GM21737 (cell line): ENCODE measurements at regions not wholly inside any gene's neighbourhood (a gene's known extent, or its start where the extent isn't known, plus 50 kb on each side); places are given as distances from the start of the nearest gene placed in this dataset.
"Not testable (repeated sequence)": the region's sequence is repeated elsewhere in the genome, so short reads cannot be mapped to it uniquely, and the experiment has no call there.

Source experiments
- ATAC-seq: cut with Tn5 transposase; IDR thresholded peaks from one replicate; pipeline ENCODE4 v1.9.1; 2021; ENCODE audit warnings: mild to moderate bottlenecking, moderate library complexity; ENCODE audit not compliant: unreplicated experiment

- no peak for ATAC-seq
Measured at GRCh38 chr5:118095115-118095514, 893.2 kb downstream of the DTWD2 start.

- ATAC-seq = no peak
Measured at GRCh38 chr5:118088448-118088847, 899.9 kb downstream of the DTWD2 start.

- no peak for ATAC-seq
Measured at GRCh38 chr5:118076490-118076889, 911.9 kb downstream of the DTWD2 start.

- no peak for ATAC-seq
Measured at GRCh38 chr5:118070041-118070440, 918.3 kb downstream of the DTWD2 start.

- no peak for ATAC-seq
Measured at GRCh38 chr5:118069452-118069851, 918.9 kb downstream of the DTWD2 start.

GRCh38 chr5:118068886-118069285, 919.5 kb downstream of the DTWD2 start:
- ATAC-seq = no peak

GRCh38 chr5:118063836-118064235, 924.5 kb downstream of the DTWD2 start:
- not testable (repeated sequence) for ATAC-seq

GRCh38 chr5:118060833-118061232, 927.5 kb downstream of the DTWD2 start:
- ATAC-seq = no peak

- no peak for ATAC-seq
Measured at GRCh38 chr5:118052503-118052902, 935.8 kb downstream of the DTWD2 start.

- ATAC-seq = no peak
Measured at GRCh38 chr5:118044169-118044568, 944.2 kb downstream of the DTWD2 start.

GRCh38 chr5:118043531-118043930, 944.8 kb downstream of the DTWD2 start:
- ATAC-seq = no peak

GRCh38 chr5:118042076-118042475, 946.3 kb downstream of the DTWD2 start:
- no peak for ATAC-seq

GRCh38 chr5:118040496-118040895, 947.9 kb downstream of the DTWD2 start:
- no peak for ATAC-seq

GRCh38 chr5:118033686-118034338, 954.5 kb downstream of the DTWD2 start:
- no peak for ATAC-seq

- ATAC-seq = no peak
Measured at GRCh38 chr5:118029807-118030206, 958.5 kb downstream of the DTWD2 start.

GRCh38 chr5:118022062-118022461, 966.3 kb downstream of the DTWD2 start:
- no peak for ATAC-seq

- ATAC-seq = no peak
Measured at GRCh38 chr5:118017536-118017935, 970.8 kb downstream of the DTWD2 start.

- no peak for ATAC-seq
Measured at GRCh38 chr5:118016396-118016795, 972.0 kb downstream of the DTWD2 start.

GRCh38 chr5:118015511-118015910, 972.8 kb downstream of the DTWD2 start:
- ATAC-seq = no peak

GRCh38 chr5:118009741-118010297, 978.5 kb downstream of the DTWD2 start:
- no peak for ATAC-seq

GRCh38 chr5:118008779-118009178, 979.6 kb downstream of the DTWD2 start:
- ATAC-seq = no peak

GRCh38 chr5:118007262-118007661, 981.1 kb downstream of the DTWD2 start:
- ATAC-seq = no peak

- no peak for ATAC-seq
Measured at GRCh38 chr5:118006219-118006618, 982.1 kb downstream of the DTWD2 start.
